ENCODE measurements at regions not wholly inside any gene's neighbourhood (a gene's known extent, or its start where the extent isn't known, plus 50 kb on each side); places are given as distances from the start of the nearest gene placed in this dataset.
"Not testable (repeated sequence)": the region's sequence is repeated elsewhere in the genome, so short reads cannot be mapped to it uniquely, and the experiment has no call there.

GRCh38 chr10:9015005-9015404 is 960.5 kb downstream of the GATA3 start:
- DNase-seq = no peak

- DNase-seq = peak; percentile 33
These were observed 961.0 kb downstream of the GATA3 start for GRCh38 chr10:9015447-9015846.

- DNase-seq = peak; percentile 28
These were observed 962.4 kb downstream of the GATA3 start for GRCh38 chr10:9016930-9017329.

GRCh38 chr10:9018195-9019173 is 964.0 kb downstream of the GATA3 start:
- DNase-seq = peak; percentile 34

GRCh38 chr10:9023206-9023605 is 968.7 kb downstream of the GATA3 start:
- DNase-seq = no peak

- no peak for DNase-seq
These were observed 969.7 kb downstream of the GATA3 start for GRCh38 chr10:9024210-9024609.

GRCh38 chr10:9028231-9028630 is 973.7 kb downstream of the GATA3 start:
- no peak for DNase-seq

- DNase-seq = no peak
These were observed 980.9 kb downstream of the GATA3 start for GRCh38 chr10:9035355-9035754.

GRCh38 chr10:9036711-9037204 is 982.3 kb downstream of the GATA3 start:
- DNase-seq = no peak

GRCh38 chr10:9038146-9038714 is 983.7 kb downstream of the GATA3 start:
- no peak for DNase-seq

GRCh38 chr10:9043466-9043865 is 989.0 kb downstream of the GATA3 start:
- DNase-seq = no peak

- DNase-seq = no peak
These were observed 990.8 kb downstream of the GATA3 start for GRCh38 chr10:9045311-9045710.

GRCh38 chr10:9051328-9051974 is 997.0 kb downstream of the GATA3 start:
- no peak for DNase-seq

- no peak for DNase-seq
These were observed 998.3 kb downstream of the GATA3 start for GRCh38 chr10:9052767-9053166.

- no peak for DNase-seq
These were observed 1002.0 kb downstream of the GATA3 start for GRCh38 chr10:9056521-9056920.

GRCh38 chr10:9057293-9057692 is 1002.8 kb downstream of the GATA3 start:
- DNase-seq = not testable (repeated sequence)

- DNase-seq = peak; percentile 15
These were observed 1005.8 kb downstream of the GATA3 start for GRCh38 chr10:9060314-9060713.

- no peak for DNase-seq
These were observed 1007.4 kb downstream of the GATA3 start for GRCh38 chr10:9061871-9062270.

- no peak for DNase-seq
These were observed 1011.7 kb downstream of the GATA3 start for GRCh38 chr10:9066152-9066551.

GRCh38 chr10:9068003-9068402 is 1013.5 kb downstream of the GATA3 start:
- no peak for DNase-seq

- DNase-seq = no peak
These were observed 1014.6 kb downstream of the GATA3 start for GRCh38 chr10:9069136-9069535.

GRCh38 chr10:9075420-9075819 is 1020.9 kb downstream of the GATA3 start:
- peak; percentile 23 for DNase-seq

- no peak for DNase-seq
These were observed 1021.6 kb downstream of the GATA3 start for GRCh38 chr10:9076066-9076465.

- no peak for DNase-seq
These were observed 1026.8 kb downstream of the GATA3 start for GRCh38 chr10:9081253-9081652.

All from CD4-positive, alpha-beta T cell treated with Interleukin-12 subunit alpha and Interleukin-12 subunit beta, for 1 hour (primary cell).